ENCODE measurements at regions not wholly inside any gene's neighbourhood (a gene's known extent, or its start where the extent isn't known, plus 50 kb on each side); places are given as distances from the start of the nearest gene placed in this dataset.
"Not testable (repeated sequence)": the region's sequence is repeated elsewhere in the genome, so short reads cannot be mapped to it uniquely, and the experiment has no call there.

GRCh38 chr10:55820478-55820877 lies 540.6 kb downstream of the ZWINT start:
- Mint-ChIP-seq H3K4me1 (ENCODE audit: low read depth in 2 of 2) (no peaks in the 10 kb centered on the region), H3K36me3 (ENCODE audit: insufficient read depth) (no peaks in the 10 kb centered on the region), H3K4me3 (no peak overlapping the region), H3K9me3 (peaks cover 12 to 19% of the 10 kb centered on the region in 2 donors), H3K27me3 (no peaks in the 10 kb centered on the region), H3K27ac (no peak overlapping the region)
- ATAC-seq (replicated peaks) (no peak), DNase-seq (no peak)

- no peak for ATAC-seq (replicated peaks)
- H3K27ac Mint-ChIP-seq, result no peak overlapping the region
- no peaks in the 10 kb centered on the region for H3K4me1 Mint-ChIP-seq (ENCODE audit: low read depth in 2 of 2)
- no peaks in the 10 kb centered on the region for H3K27me3 Mint-ChIP-seq
- H3K4me3 Mint-ChIP-seq, result no peak overlapping the region
- H3K9me3 Mint-ChIP-seq, result peaks cover 12 to 19% of the 10 kb centered on the region in 2 donors
- H3K36me3 Mint-ChIP-seq (ENCODE audit: insufficient read depth), result no peaks in the 10 kb centered on the region
- DNase-seq, result no peak
Observed at GRCh38 chr10:55820071-55820470, 541.0 kb downstream of the ZWINT start.

GRCh38 chr10:55813451-55814170 lies 547.4 kb downstream of the ZWINT start:
- DNase-seq (no peak), ATAC-seq (replicated peaks) (no peak)
- Mint-ChIP-seq H3K27me3 (no peaks in the 10 kb centered on the region), H3K4me3 (no peak overlapping the region), H3K36me3 (ENCODE audit: insufficient read depth) (no peaks in the 10 kb centered on the region), H3K27ac (no peak overlapping the region), H3K9me3 (peaks cover 3 to 9% of the 10 kb centered on the region in 2 donors), H3K4me1 (ENCODE audit: low read depth in 2 of 2) (no peaks in the 10 kb centered on the region)

GRCh38 chr10:55803055-55803454 lies 558.0 kb downstream of the ZWINT start:
- DNase-seq (no peak), ATAC-seq (replicated peaks) (no peak)
- H3K4me1 Mint-ChIP-seq (ENCODE audit: low read depth in 2 of 2), result no peaks in the 10 kb centered on the region
- no peak overlapping the region for H3K27ac Mint-ChIP-seq
- peaks cover 5 to 7% of the 10 kb centered on the region in 2 donors for H3K9me3 Mint-ChIP-seq
- no peaks in the 10 kb centered on the region for H3K27me3 Mint-ChIP-seq
- H3K36me3 Mint-ChIP-seq (ENCODE audit: insufficient read depth), result no peaks in the 10 kb centered on the region
- no peak overlapping the region for H3K4me3 Mint-ChIP-seq

GRCh38 chr10:55801353-55801661 lies 559.8 kb downstream of the ZWINT start:
- no peaks in the 10 kb centered on the region for H3K27me3 Mint-ChIP-seq
- H3K4me3 Mint-ChIP-seq, result no peak overlapping the region
- DNase-seq (no peak), ATAC-seq (replicated peaks) (no peak)
- no peaks in the 10 kb centered on the region for H3K36me3 Mint-ChIP-seq (ENCODE audit: insufficient read depth)
- H3K4me1 Mint-ChIP-seq (ENCODE audit: low read depth in 2 of 2), result no peaks in the 10 kb centered on the region
- peaks cover 5 to 7% of the 10 kb centered on the region in 2 donors for H3K9me3 Mint-ChIP-seq
- H3K27ac Mint-ChIP-seq, result no peak overlapping the region

GRCh38 chr10:55800602-55801352 lies 560.3 kb downstream of the ZWINT start:
- no peaks in the 10 kb centered on the region for H3K36me3 Mint-ChIP-seq (ENCODE audit: insufficient read depth)
- no peak for DNase-seq
- no peaks in the 10 kb centered on the region for H3K4me1 Mint-ChIP-seq (ENCODE audit: low read depth in 2 of 2)

GRCh38 chr10:55793024-55793423 lies 568.0 kb downstream of the ZWINT start:
- Mint-ChIP-seq H3K4me1 (ENCODE audit: low read depth in 2 of 2) (no peaks in the 10 kb centered on the region), H3K27ac (no peak overlapping the region), H3K27me3 (no peaks in the 10 kb centered on the region), H3K36me3 (ENCODE audit: insufficient read depth) (no peaks in the 10 kb centered on the region), H3K4me3 (no peak overlapping the region), H3K9me3 (peaks cover 7 to 9% of the 10 kb centered on the region in 2 donors)
- no peak for DNase-seq
- no peak for ATAC-seq (replicated peaks)

More at GRCh38 chr10:55800602-55801352, 560.3 kb downstream of the ZWINT start:
- no peak for ATAC-seq (replicated peaks)
- H3K4me3 Mint-ChIP-seq, result no peak overlapping the region
- H3K27ac Mint-ChIP-seq, result no peak overlapping the region
- no peaks in the 10 kb centered on the region for H3K27me3 Mint-ChIP-seq
- peaks cover 3 to 7% of the 10 kb centered on the region in 2 donors for H3K9me3 Mint-ChIP-seq

GRCh38 chr10:55790276-55790675 lies 570.8 kb downstream of the ZWINT start:
- H3K27ac Mint-ChIP-seq; ATAC-seq (replicated peaks); H3K4me3 Mint-ChIP-seq; H3K27me3 Mint-ChIP-seq; H3K36me3 Mint-ChIP-seq (ENCODE audit: insufficient read depth); H3K9me3 Mint-ChIP-seq; DNase-seq; H3K4me1 Mint-ChIP-seq (ENCODE audit: low read depth in 2 of 2): not testable (repeated sequence)

- Mint-ChIP-seq H3K27me3 (no peaks in the 10 kb centered on the region), H3K4me3 (no peak overlapping the region)
Observed at GRCh38 chr10:55786461-55787050, 574.5 kb downstream of the ZWINT start.

GRCh38 chr10:55782181-55782580 lies 578.9 kb downstream of the ZWINT start:
- no peaks in the 10 kb centered on the region for H3K27me3 Mint-ChIP-seq
- peaks cover 5 to 7% of the 10 kb centered on the region in 2 donors for H3K9me3 Mint-ChIP-seq
- no peak overlapping the region for H3K4me3 Mint-ChIP-seq
- ATAC-seq (replicated peaks) (no peak), DNase-seq (no peak)
- no peaks in the 10 kb centered on the region for H3K4me1 Mint-ChIP-seq (ENCODE audit: low read depth in 2 of 2)
- no peaks in the 10 kb centered on the region for H3K36me3 Mint-ChIP-seq (ENCODE audit: insufficient read depth)
- H3K27ac Mint-ChIP-seq, result no peak overlapping the region

More at GRCh38 chr10:55786461-55787050, 574.5 kb downstream of the ZWINT start:
- DNase-seq (no peak), ATAC-seq (replicated peaks) (no peak)
- H3K9me3 Mint-ChIP-seq, result peaks cover 5 to 7% of the 10 kb centered on the region in 2 donors
- H3K36me3 Mint-ChIP-seq (ENCODE audit: insufficient read depth), result no peaks in the 10 kb centered on the region
- no peak overlapping the region for H3K27ac Mint-ChIP-seq
- H3K4me1 Mint-ChIP-seq (ENCODE audit: low read depth in 2 of 2), result no peaks in the 10 kb centered on the region

GRCh38 chr10:55766212-55766611 lies 594.8 kb downstream of the ZWINT start:
- no peaks in the 10 kb centered on the region for H3K27me3 Mint-ChIP-seq
- DNase-seq, result no peak
- no peak overlapping the region for H3K27ac Mint-ChIP-seq
- H3K9me3 Mint-ChIP-seq, result no peaks in the 10 kb centered on the region
- H3K36me3 Mint-ChIP-seq (ENCODE audit: insufficient read depth), result no peaks in the 10 kb centered on the region
- ATAC-seq (replicated peaks), result no peak
- H3K4me1 Mint-ChIP-seq (ENCODE audit: low read depth in 2 of 2), result no peaks in the 10 kb centered on the region
- no peak overlapping the region for H3K4me3 Mint-ChIP-seq

- no peak for DNase-seq
- Mint-ChIP-seq H3K4me1 (ENCODE audit: low read depth in 2 of 2) (no peaks in the 10 kb centered on the region), H3K36me3 (ENCODE audit: insufficient read depth) (no peaks in the 10 kb centered on the region), H3K27ac (no peak overlapping the region), H3K9me3 (peaks cover 12 to 16% of the 10 kb centered on the region in 2 donors), H3K4me3 (no peak overlapping the region), H3K27me3 (no peaks in the 10 kb centered on the region)
- ATAC-seq (replicated peaks), result no peak
Observed at GRCh38 chr10:55750458-55750857, 610.6 kb downstream of the ZWINT start.

- no peaks in the 10 kb centered on the region for H3K27me3 Mint-ChIP-seq
- no peak overlapping the region for H3K4me3 Mint-ChIP-seq
- DNase-seq, result no peak
- peaks cover 12 to 16% of the 10 kb centered on the region in 2 donors for H3K9me3 Mint-ChIP-seq
- H3K4me1 Mint-ChIP-seq (ENCODE audit: low read depth in 2 of 2), result no peaks in the 10 kb centered on the region
- no peak overlapping the region for H3K27ac Mint-ChIP-seq
- no peak for ATAC-seq (replicated peaks)
- no peaks in the 10 kb centered on the region for H3K36me3 Mint-ChIP-seq (ENCODE audit: insufficient read depth)
Observed at GRCh38 chr10:55747244-55747643, 613.8 kb downstream of the ZWINT start.

- Mint-ChIP-seq H3K36me3 (ENCODE audit: insufficient read depth) (no peaks in the 10 kb centered on the region), H3K9me3 (peaks cover 14 to 16% of the 10 kb centered on the region in 2 donors), H3K4me3 (no peak overlapping the region), H3K27me3 (no peaks in the 10 kb centered on the region), H3K27ac (no peak overlapping the region), H3K4me1 (ENCODE audit: low read depth in 2 of 2) (no peaks in the 10 kb centered on the region)
- ATAC-seq (replicated peaks) (no peak), DNase-seq (no peak)
Observed at GRCh38 chr10:55746002-55746401, 615.1 kb downstream of the ZWINT start.

Measured in effector memory CD8-positive, alpha-beta T cell (primary cell).